OCI-LY7 (cell line): ENCODE measurements at regions not wholly inside any gene's neighbourhood (a gene's known extent, or its start where the extent isn't known, plus 50 kb on each side); places are given as distances from the start of the nearest gene placed in this dataset.

Experiments used
- CTCF ChIP-seq: fragments of 200-600 bp; sonication (generic); conservative IDR thresholded peaks from 2 replicates; pipeline ENCODE4 v1.5.1; 2014; ENCODE audit warnings: mild to moderate bottlenecking, antibody characterized with exemption, low read length, moderate library complexity, mixed read lengths
- EZH2phosphoT487 ChIP-seq: fragments of 200-600 bp; sonication (generic); IDR thresholded peaks from 2 replicates; pipeline ENCODE4 v1.6.1; 2018; ENCODE audit warnings: low read depth, borderline replicate concordance, mild to moderate bottlenecking, mixed run types, antibody characterized with exemption, low read length, moderate library complexity, mixed read lengths

DNA sequence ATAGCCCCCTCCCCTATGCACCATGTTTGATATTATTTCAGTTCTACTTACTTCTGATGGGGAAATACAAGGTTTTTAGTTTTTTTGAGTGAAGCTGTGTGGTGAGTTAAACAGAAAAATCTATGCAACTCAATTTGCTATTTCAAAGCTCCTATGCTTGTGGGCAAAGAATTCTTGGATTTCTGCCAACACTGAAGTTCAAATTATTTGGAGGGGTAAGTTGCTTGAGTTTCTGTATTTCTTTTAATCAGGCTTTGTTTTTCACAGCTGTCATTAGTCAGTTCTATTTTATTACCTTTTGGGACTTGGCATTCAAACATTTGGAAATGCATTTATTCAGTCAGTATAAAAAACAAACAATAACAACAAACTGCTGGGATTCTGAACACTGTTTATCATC lies 407.5 kb upstream of the MGAT4C start:
- TF ChIP-seq CTCF (no peak), EZH2phosphoT487 (no peak)
